GM04503 (cell line): ENCODE measurements at regions not wholly inside any gene's neighbourhood (a gene's known extent, or its start where the extent isn't known, plus 50 kb on each side); places are given as distances from the start of the nearest gene placed in this dataset.
"Not testable (repeated sequence)": the region's sequence is repeated elsewhere in the genome, so short reads cannot be mapped to it uniquely, and the experiment has no call there.

Experiments used
- DNase-seq: peaks from one replicate; pipeline ENCODE4 v3.0.0-alpha.2; 2012; ENCODE audit warnings: low read depth

GRCh38 chr15:60264566-60264965, 133.2 kb downstream of the ANXA2 start:
- no peak for DNase-seq

GRCh38 chr15:60265057-60265456, 132.7 kb downstream of the ANXA2 start:
- DNase-seq = no peak

GRCh38 chr15:60272623-60273022, 125.2 kb downstream of the ANXA2 start:
- no peak for DNase-seq

GRCh38 chr15:60275624-60276023, 122.2 kb downstream of the ANXA2 start:
- no peak for DNase-seq

- DNase-seq = no peak
Observed at GRCh38 chr15:60278879-60279278, 118.9 kb downstream of the ANXA2 start.

- no peak for DNase-seq
Observed at GRCh38 chr15:60280259-60280658, 117.5 kb downstream of the ANXA2 start.

- no peak for DNase-seq
Observed at GRCh38 chr15:60283936-60284335, 113.8 kb downstream of the ANXA2 start.

GRCh38 chr15:60295901-60296300, 101.9 kb downstream of the ANXA2 start:
- not testable (repeated sequence) for DNase-seq

GRCh38 chr15:60297047-60297446, 100.7 kb downstream of the ANXA2 start:
- no peak for DNase-seq
